ENCODE measurements at regions not wholly inside any gene's neighbourhood (a gene's known extent, or its start where the extent isn't known, plus 50 kb on each side); places are given as distances from the start of the nearest gene placed in this dataset.

GRCh38 chr15:85852969-85853368, 58.2 kb upstream of the KLHL25 start:
- TF ChIP-seq GATA2 (IDR thresholded peaks at IDR 0.05; ENCODE audit: low read depth, low read length): no peak
- TF ChIP-seq GATA3 (IDR thresholded peaks at IDR 0.05; ENCODE audit: low read depth, low read length): no peak

Data from SH-SY5Y (cell line).